Esophagus muscularis mucosa (tissue), 4 donors: ENCODE measurements at regions not wholly inside any gene's neighbourhood (a gene's known extent, or its start where the extent isn't known, plus 50 kb on each side); places are given as distances from the start of the nearest gene placed in this dataset.
"Not testable (repeated sequence)": the region's sequence is repeated elsewhere in the genome, so short reads cannot be mapped to it uniquely, and the experiment has no call there.

Source experiments
- DNase-seq: peaks from one replicate; pipeline ENCODE4 v3.0.0-alpha.2; 2017; ENCODE audit errors: extremely low spot score
- H3K27ac ChIP-seq, 4 donors: fragments of 200-600 bp; sonication (generic); replicated peaks in 1 of 4; 1 replicate in 3 of 4; 2 replicates in 1 of 4; pipeline ENCODE4 v1.5.1; 2016 to 2019; ENCODE audit warnings: mild to moderate bottlenecking in 1 of 4
- H3K27me3 ChIP-seq, 4 donors: fragments of 200-600 bp; sonication (generic); one replicate each; pipeline versions ENCODE4 v1.5.1 to v1.6.0; 2016 to 2019
- H3K36me3 ChIP-seq, 4 donors: fragments of 200-600 bp; sonication (generic); one replicate each; pipeline ENCODE4 v1.5.1; 2016 to 2019
- H3K4me1 ChIP-seq, 4 donors: fragments of 200-600 bp; sonication (generic); one replicate each; pipeline ENCODE4 v1.5.1; 2016 to 2019
- H3K4me3 ChIP-seq, 4 donors: fragments of 200-600 bp; sonication (generic); 1 replicate in 2 of 4; 2 replicates in 2 of 4; pipeline ENCODE4 v1.5.1; 2016 to 2019; ENCODE audit warnings: mild to moderate bottlenecking in 4 of 4, moderate library complexity in 1 of 4
- H3K9me3 ChIP-seq, 4 donors: fragments of 200-600 bp; sonication (generic); 1 replicate in 3 of 4; 2 replicates in 1 of 4; pipeline ENCODE4 v1.5.1; 2016 to 2019
- CTCF ChIP-seq, 3 experiments: fragments of 200-600 bp in 2 of 3; fragments of 450-650 bp in 1 of 3; sonication (generic) in 2 of 3; IDR thresholded peaks; one replicate each; pipeline ENCODE4 v1.5.1; 2017 to 2019; ENCODE audit warnings: antibody characterized with exemption in 3 of 3, mild to moderate bottlenecking in 2 of 3, moderate library complexity in 1 of 3
- EP300 ChIP-seq: sonication (generic); formaldehyde crosslinking; IDR thresholded peaks from one replicate; pipeline ENCODE4 v1.6.1; 2017; ENCODE audit warnings: antibody characterized with exemption
- POLR2A ChIP-seq: fragments of 450-650 bp; IDR thresholded peaks from one replicate; pipeline ENCODE4 v1.6.1; 2017; ENCODE audit warnings: antibody characterized with exemption, moderate library complexity, mild to moderate bottlenecking, low read depth
- POLR2AphosphoS5 ChIP-seq, 2 donors: sonication (generic); formaldehyde crosslinking; IDR thresholded peaks; one replicate each; pipeline ENCODE4 v1.6.1; 2017; ENCODE audit warnings: antibody characterized with exemption in 2 of 2
- WGBS: methylation state at CpG from one replicate; pipeline ENCODE4 v1.1.5; 2018; 5-methylcytosine and 5-hydroxymethylcytosine counted together
- intact Hi-C: fragments of 100-400 bp; cut with DNase I; formaldehyde crosslinking; loops from one replicate; pipeline ENCODE4 v1.15.1; 2023

GRCh38 chr5:20865892-20866291, 877.9 kb upstream of the CDH18 start:
- 96% methylated on average over 3 of the region's 3 CpGs for WGBS
- H3K4me3 ChIP-seq, H3K27ac ChIP-seq, intact Hi-C loops, H3K36me3 ChIP-seq, H3K9me3 ChIP-seq, H3K4me1 ChIP-seq, DNase-seq, H3K27me3 ChIP-seq: not testable (repeated sequence)

- 74% methylated on average over 4 of the region's 4 CpGs for WGBS
- no peak for TF ChIP-seq EP300
- TF ChIP-seq CTCF (IDR thresholded peaks at IDR 0.05) = no peak
- no peak for TF ChIP-seq POLR2A
- no peak for TF ChIP-seq POLR2AphosphoS5 (IDR thresholded peaks at IDR 0.05)
- H3K27ac ChIP-seq = no peak overlapping the region
- H3K9me3 ChIP-seq = no peaks in the 10 kb centered on the region
- H3K36me3 ChIP-seq = no peaks in the 10 kb centered on the region
- H3K4me1 ChIP-seq = no peaks in the 10 kb centered on the region
- no peak overlapping the region for H3K4me3 ChIP-seq
- no peak for DNase-seq
- intact Hi-C loops = no loop called here
- no peaks in the 10 kb centered on the region for H3K27me3 ChIP-seq
Observed at GRCh38 chr5:20833081-20833627, 845.2 kb upstream of the CDH18 start.

GRCh38 chr5:20832204-20833080, 844.4 kb upstream of the CDH18 start:
- no peak overlapping the region for H3K27ac ChIP-seq
- H3K36me3 ChIP-seq = no peaks in the 10 kb centered on the region
- H3K4me1 ChIP-seq = no peaks in the 10 kb centered on the region
- intact Hi-C loops = no loop called here
- H3K4me3 ChIP-seq = no peak overlapping the region
- 73% methylated on average over 5 of the region's 5 CpGs for WGBS
- TF ChIP-seq CTCF (IDR thresholded peaks at IDR 0.05) (no peak), POLR2AphosphoS5 (IDR thresholded peaks at IDR 0.05) (no peak), POLR2A (no peak), EP300 (no peak)
- DNase-seq = no peak
- H3K9me3 ChIP-seq = no peaks in the 10 kb centered on the region
- no peaks in the 10 kb centered on the region for H3K27me3 ChIP-seq

- H3K27ac ChIP-seq, H3K4me3 ChIP-seq, H3K9me3 ChIP-seq, H3K36me3 ChIP-seq, intact Hi-C loops, H3K4me1 ChIP-seq, DNase-seq, H3K27me3 ChIP-seq: not testable (repeated sequence)
- 77% methylated on average over 1 of the region's 1 CpG for WGBS
Observed at GRCh38 chr5:20825951-20826350, 838.0 kb upstream of the CDH18 start.

- not testable (repeated sequence) for H3K4me3 ChIP-seq
Observed at GRCh38 chr5:20797216-20797615, 809.2 kb upstream of the CDH18 start.

GRCh38 chr5:20784755-20785154, 796.8 kb upstream of the CDH18 start:
- H3K9me3 ChIP-seq, H3K4me3 ChIP-seq, intact Hi-C loops, H3K4me1 ChIP-seq, H3K27ac ChIP-seq, DNase-seq, H3K36me3 ChIP-seq, H3K27me3 ChIP-seq: not testable (repeated sequence)
- 81% methylated on average over 2 of the region's 5 CpGs for whole genome bisulfite sequencing

More at GRCh38 chr5:20797216-20797615, 809.2 kb upstream of the CDH18 start:
- H3K27me3 ChIP-seq, H3K27ac ChIP-seq, H3K4me1 ChIP-seq, intact Hi-C loops, DNase-seq, H3K36me3 ChIP-seq, H3K9me3 ChIP-seq: not testable (repeated sequence)
- WGBS = no CpG with 5 or more reads among the region's 1 CpG

- intact Hi-C loops, H3K27ac ChIP-seq, H3K4me3 ChIP-seq, DNase-seq, H3K4me1 ChIP-seq, H3K36me3 ChIP-seq, H3K9me3 ChIP-seq, H3K27me3 ChIP-seq: not testable (repeated sequence)
- 84% methylated on average over 2 of the region's 2 CpGs for WGBS
Observed at GRCh38 chr5:20783484-20783883, 795.5 kb upstream of the CDH18 start.

GRCh38 chr5:20771338-20771737, 783.3 kb upstream of the CDH18 start:
- H3K4me1 ChIP-seq, H3K27ac ChIP-seq, H3K27me3 ChIP-seq, H3K4me3 ChIP-seq, intact Hi-C loops, H3K9me3 ChIP-seq, DNase-seq, H3K36me3 ChIP-seq: not testable (repeated sequence)
- 71% methylated on average over 2 of the region's 2 CpGs for WGBS

GRCh38 chr5:20765074-20765473, 777.1 kb upstream of the CDH18 start:
- WGBS = no CpG with 5 or more reads among the region's 2 CpGs

GRCh38 chr5:20759459-20759858, 771.5 kb upstream of the CDH18 start:
- H3K27ac ChIP-seq, H3K36me3 ChIP-seq, intact Hi-C loops, H3K27me3 ChIP-seq, H3K4me3 ChIP-seq, H3K4me1 ChIP-seq, DNase-seq, H3K9me3 ChIP-seq: not testable (repeated sequence)

More at GRCh38 chr5:20765074-20765473, 777.1 kb upstream of the CDH18 start:
- intact Hi-C loops, DNase-seq, H3K4me3 ChIP-seq, H3K9me3 ChIP-seq, H3K36me3 ChIP-seq, H3K27ac ChIP-seq, H3K4me1 ChIP-seq, H3K27me3 ChIP-seq: not testable (repeated sequence)
